HG03060 (cell line): ENCODE measurements at regions not wholly inside any gene's neighbourhood (a gene's known extent, or its start where the extent isn't known, plus 50 kb on each side); places are given as distances from the start of the nearest gene placed in this dataset.

Experiments
- ATAC-seq: cut with Tn5 transposase; IDR thresholded peaks from one replicate; pipeline ENCODE4 v1.9.1; 2021; ENCODE audit warnings: low read depth, moderate number of reproducible peaks; ENCODE audit not compliant: unreplicated experiment

DNA sequence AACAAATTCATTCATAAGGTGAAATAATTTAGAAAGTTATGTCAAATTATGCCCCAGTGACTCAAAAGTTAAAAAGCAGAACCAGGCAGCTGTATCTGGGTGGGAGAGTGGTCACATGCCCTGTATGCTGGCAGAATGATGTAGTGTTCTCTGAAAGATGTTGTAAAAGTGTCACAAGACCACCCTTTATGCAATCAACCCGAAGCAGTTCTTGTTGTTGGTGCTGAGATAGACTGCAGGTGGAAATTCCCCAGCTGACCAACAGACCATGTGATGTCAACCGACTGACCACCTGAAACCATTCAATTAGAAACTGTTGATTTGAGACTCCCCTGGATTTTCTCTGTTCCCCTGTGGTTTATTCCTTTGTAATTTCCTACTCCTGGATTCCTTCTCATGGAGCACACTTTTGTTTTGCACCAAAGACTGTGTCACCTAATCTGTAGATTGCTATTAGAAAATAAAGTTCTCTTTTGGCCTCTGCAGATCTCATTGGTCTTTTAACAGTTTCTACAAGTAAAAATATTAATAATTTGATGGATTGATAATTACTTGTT is 1341.3 kb upstream of the LRRTM1 start:
- ATAC-seq, result no peak

DNA sequence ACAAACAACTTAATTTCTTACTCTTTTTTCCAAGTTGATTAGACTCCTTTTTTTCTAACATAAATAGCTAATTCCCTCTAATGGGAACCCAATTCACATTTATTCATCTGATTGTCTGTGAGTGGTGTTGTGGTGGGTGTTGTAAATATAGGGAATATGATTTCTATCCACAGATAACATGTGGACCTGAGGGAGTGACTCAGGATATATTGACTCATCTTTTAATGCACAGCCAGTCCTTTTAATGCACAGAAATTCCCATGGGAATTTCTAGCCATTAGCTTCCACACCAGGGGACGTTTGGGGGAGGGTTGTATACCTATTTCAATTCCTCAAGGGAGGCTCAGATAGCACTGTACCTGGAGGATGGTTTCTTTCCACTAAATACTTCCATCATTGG is 1339.6 kb upstream of the LRRTM1 start:
- no peak for ATAC-seq

DNA sequence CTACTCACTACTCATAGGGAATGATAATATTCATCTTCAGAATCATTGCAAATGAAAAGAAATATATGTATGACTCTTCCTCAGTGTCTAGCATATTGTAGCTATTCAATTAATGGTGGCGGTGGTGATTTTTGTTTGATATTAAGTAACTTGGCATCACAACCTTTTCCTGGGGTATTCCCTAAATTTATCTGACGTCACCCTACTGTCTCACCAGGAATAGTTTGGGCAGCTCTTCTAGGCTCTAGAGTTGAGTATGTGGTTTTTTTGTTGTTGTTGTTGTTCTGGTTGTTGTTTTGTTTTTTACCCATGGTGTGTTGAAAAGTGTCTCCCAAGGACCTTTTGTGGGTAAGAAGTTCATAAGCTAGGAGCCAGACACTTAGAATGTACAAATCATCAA is 1320.3 kb upstream of the LRRTM1 start:
- no peak for ATAC-seq

DNA sequence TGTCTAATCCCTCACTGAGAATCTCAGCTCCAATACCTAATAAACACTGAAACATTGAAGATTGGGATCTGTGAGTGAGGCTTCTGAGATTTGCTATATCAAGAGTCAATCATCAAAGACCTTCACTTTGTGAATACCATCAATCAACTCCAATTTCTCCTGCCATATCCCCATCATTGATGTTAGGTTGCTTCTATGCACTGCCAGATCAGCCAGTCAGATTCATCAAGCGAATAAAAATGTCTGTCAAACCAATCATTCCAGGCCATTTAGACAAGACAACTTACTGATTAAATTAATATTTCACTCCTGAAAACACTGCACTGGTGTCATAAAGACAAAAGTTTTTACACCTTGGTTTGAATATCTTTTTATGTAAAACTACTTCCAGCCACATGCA is 1295.5 kb upstream of the LRRTM1 start:
- no peak for ATAC-seq

DNA sequence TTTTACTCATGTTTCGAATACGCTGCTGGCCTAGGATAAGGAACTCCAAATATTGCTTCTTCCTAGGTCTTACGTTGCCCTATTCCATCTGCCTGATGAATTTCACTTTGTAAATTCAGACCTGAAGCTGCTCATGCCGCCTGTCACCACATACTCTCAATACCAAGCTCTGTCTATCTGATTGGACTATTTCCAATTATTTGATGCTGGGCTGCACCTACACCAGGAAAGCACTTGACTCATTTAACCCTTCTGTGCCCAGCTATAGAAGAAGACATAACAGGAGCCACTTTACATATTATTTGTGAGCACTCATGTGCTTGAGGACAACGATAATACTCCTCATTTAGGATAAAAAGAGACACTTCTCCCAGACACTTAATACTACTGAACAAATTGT is 1293.9 kb upstream of the LRRTM1 start:
- no peak for ATAC-seq

DNA sequence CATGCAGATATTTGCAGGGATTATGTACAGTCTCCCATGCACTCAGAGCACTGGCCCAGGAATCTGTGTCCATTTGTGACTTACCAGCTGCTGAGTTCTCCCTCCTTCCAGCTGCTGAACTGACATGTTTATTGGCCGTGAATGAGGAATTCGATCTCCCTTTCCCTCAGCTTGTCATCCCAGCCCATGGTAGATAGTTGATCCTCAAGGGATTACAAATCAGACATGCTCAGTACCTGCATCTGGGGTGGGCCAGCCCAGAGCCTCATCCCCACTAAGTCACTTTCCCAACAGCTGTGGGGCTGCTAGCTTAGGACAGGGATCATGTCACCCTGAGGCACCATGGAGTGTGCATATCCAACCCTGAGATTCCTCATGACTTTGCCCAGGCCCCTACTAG is 1284.9 kb upstream of the LRRTM1 start:
- ATAC-seq, result no peak

DNA sequence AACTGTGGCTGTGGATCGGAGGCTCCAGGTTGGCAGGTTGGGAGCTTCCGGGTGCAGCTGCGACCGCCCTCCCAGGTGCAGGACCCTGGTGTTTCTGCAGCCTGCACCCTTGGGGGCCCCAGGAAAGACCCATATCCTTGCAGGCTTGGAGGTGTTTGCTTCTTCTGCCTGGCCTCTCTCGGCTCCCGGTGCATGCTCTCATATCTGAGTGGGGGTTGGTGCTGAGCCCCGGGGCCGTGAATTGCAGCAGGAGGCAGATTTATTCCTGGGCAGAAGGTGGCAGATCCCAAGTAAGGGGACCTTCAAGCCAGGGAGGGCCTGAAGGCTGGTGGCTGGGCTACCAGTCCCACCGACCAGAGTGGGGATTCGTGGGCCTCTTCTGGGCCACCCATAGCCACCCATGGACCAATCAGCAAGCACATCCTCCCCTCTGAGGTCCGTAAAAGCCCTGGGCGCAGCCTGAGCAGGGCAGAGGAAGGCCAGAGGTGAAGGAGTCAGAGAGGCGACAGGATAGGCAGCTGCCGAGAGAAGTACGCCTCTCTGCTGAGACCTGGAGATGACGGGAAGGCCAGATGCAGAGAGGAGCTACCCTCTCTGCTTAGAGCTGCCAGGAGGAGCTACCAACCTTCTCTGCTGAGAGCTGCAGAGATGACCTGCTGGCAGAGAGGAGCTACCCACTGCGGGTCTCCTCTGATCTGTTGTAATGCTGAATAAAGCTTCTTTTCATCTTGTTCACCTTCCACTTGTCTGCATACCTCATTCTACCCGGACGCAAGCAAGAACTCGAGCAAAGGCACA is 1279.0 kb upstream of the LRRTM1 start:
- no peak for ATAC-seq

DNA sequence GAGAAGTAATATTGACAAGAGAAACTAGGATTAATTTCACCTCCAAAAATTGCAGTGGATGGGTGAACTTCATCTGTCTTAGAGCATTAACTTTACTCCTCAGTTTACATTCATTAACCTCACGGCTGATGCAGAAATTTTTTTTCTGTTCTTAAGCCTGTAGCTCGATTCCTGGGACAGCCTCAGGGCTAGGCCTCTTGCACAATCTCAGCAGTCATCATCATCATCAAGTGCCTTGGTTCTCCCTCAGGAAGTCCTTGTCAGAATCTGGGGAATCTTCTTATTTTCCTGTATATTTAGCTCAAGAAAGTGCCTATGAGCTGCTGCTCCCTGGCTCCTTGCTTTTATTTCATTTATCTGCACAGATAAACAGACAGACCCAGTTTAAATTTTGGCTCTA is 1272.2 kb upstream of the LRRTM1 start:
- no peak for ATAC-seq

DNA sequence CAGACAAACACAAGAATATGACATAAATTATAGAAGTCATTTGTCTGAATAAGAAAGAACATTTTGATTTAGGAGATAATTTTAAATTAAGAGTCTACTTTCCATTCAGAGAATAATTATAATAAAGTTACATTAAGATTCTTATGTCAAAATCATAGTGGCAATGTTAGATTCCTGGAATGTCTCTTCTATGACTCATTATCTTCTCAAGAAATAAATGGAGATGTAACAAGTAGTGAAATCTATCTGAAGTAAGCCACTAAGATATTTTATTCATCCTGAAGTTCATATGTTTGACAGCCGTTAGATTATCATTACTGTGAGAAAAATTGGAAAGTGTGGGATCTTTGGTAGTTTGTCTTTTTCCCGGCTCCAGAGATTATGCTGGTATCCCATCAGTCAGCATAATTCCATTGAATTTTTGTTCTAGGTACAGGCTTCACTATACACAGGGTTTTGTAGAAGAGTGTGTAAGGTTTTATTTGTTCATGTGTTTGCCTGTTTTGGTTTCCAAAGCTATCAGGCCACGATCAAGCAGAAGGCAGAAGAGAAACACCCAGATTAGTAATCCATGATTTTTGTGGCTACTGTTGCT is 1246.6 kb upstream of the LRRTM1 start:
- ATAC-seq, result no peak

DNA sequence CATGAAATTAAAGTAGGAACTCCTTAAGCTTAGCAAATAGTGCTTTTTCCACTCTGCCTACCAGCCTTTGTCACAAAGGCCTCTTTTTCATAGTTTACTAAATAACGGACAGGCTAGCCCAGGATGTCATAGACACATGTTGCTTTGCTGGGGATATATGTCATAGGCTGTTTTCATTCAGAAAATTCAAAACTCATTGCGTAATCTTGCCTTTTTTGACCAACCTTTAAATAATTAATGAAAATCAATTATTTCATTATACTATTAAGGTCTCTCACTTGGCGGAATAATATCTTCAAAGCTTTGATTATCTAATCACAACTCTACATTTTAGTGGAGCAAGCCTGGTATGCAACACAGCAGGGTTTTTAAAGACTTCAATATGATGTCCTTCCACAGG is 1245.7 kb upstream of the LRRTM1 start:
- ATAC-seq, result no peak

DNA sequence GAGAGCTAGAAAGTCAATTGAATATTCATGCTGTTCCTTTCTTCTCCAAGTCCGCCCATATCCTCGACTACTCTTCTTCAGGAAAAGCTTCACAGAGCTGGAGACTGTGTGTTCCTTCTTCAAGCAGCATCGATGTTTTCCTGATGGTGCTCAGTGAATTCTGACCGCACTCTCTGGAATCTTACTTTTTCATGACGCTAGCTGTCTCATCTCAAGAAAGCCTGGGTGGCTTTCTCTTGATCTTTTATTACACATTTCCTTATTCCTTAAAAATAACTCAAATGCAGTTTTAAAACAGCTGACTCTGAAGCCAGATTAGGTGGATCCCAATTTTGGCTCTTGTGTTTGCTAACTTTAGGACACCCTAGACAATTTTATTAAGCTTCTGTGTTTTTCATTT is 1245.1 kb upstream of the LRRTM1 start:
- no peak for ATAC-seq

DNA sequence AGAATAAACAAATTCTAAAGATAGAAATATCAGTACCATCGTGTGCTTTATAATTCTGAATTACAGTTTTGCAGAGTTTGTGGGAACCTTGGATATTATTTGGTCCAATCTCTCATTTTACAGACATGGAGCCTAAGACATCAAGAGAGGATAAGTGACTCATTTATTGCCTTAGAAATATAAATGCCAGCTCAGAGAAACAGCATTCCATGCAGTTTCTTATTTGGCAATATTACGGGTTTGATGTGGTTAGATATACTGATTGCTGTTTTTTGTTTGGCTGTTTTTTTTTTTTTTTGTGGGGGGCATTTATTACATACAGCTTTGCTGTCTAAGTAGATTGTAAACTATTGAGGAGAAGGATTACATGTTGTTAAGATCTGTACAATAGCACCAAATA is 1241.1 kb upstream of the LRRTM1 start:
- no peak for ATAC-seq

DNA sequence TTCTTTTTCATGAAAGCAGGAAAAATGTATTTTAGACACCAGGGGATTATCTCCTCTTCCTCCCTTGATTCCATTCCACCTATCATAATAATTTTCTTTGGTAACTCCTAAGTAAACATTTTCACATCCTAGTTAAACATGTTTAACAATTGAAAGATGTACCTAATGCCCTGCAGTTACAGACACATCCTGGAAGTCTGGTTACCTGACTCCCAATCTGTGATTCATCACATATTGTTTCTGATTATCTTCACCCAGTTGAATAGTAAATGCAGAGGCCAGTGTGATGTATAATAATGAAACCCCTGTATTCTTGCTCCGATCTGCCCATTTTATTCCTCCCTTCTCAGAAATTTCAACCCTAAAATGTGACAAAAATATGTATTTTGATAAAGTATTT is 1237.6 kb upstream of the LRRTM1 start:
- ATAC-seq, result no peak

DNA sequence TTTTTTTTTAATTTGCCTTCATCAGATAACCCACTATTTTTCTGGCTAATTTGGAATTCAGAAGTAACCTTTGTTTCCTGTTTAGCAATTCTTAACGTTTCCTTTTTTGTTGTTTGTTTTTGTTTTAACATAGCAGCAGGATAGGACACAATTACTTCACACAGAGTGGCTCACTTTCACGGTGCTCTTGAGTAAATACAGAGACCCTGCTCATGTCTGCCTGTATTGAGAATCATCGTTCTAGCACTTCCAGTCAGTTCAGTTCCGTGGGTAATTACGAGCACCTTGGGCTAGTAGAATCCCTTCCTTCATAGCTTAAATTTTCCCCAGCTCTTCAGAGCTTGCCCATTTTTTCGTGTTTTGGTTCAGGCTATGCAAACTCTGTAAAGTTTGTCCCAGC is 1225.4 kb upstream of the LRRTM1 start:
- ATAC-seq, result no peak

DNA sequence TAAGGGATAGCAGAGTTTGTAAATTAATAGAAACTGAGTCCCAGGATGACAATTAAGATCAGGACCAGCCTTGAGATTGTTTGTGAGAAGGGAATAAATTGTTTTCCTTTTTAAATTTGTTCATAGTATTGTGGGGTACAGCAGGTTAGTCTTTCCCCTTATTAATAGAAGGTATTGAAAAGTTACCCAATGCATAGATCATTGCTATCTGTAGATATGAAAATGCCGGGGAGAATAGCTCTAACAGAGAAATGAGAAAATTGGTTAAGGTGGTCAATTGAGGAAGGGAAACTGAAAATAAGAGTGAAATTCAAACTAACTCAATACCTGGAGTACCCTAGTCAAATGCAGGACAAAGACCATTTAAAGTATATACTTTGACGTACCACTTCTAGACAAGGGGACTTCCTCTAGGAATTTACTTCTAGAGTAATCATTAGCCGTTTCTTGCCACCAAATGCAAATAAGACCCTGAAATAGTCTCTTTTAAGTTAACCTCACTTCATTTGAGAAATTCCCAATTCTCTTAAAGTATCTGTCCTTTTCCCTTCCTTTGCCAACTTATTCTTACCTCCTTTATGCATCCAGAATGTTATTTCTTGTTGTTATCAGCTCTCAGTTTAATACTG is 1224.4 kb upstream of the LRRTM1 start:
- peak; percentile 79 for ATAC-seq

DNA sequence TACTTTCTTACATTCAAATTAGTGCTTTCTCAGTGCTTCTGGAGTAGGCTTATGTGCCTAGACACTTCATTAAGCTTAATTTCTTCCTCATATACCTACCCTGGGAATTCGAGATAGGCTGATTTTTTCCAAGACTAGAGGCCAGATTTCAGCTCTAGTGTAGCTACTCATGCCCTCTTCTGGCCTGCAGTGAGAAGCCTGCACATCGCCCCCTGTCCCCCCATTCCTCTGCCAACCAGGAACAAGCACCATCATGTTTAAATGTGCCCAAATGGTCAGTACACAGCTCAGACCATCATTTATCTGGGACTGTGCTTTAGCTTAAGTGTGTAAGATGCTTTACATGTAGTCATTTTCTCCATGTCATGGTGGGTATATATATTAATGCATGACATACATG is 1218.8 kb upstream of the LRRTM1 start:
- ATAC-seq, result no peak

DNA sequence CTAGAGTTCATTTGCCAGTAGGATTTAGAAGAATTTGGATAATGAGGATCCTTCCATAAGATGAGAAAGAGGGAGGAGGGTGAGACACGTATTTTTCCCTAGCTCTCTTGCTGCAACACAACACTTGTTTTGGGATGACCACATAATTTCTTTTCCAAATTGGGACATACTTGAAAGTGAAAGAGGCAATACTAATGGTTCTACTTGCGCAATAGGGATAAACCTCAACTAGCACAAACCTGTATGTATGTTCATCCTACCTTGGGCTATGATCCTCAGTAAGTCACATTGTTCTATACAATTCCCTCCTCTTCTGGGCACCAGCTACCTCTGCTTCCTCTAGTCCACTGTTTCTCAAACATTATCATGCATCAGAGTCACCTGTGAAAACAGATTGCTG is 1208.8 kb upstream of the LRRTM1 start:
- ATAC-seq, result no peak

DNA sequence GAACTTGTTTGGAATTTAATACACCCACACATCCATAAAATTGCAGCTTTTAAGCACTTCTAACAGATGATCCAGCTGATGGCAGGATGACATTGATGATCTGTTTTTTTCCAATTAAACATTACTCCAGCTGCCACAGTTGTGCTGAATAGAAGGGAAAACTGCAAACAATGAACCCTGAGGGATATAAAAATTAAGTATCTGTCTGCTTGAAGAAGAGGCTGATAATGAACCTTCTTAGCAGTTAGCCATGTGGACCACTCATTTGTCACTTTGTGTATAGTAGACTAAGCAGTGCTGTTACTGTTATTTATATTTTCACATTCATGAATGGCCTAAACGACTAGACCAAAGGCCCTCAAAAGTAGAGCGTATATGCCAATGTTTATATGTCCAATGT is 1201.0 kb upstream of the LRRTM1 start:
- ATAC-seq, result no peak

DNA sequence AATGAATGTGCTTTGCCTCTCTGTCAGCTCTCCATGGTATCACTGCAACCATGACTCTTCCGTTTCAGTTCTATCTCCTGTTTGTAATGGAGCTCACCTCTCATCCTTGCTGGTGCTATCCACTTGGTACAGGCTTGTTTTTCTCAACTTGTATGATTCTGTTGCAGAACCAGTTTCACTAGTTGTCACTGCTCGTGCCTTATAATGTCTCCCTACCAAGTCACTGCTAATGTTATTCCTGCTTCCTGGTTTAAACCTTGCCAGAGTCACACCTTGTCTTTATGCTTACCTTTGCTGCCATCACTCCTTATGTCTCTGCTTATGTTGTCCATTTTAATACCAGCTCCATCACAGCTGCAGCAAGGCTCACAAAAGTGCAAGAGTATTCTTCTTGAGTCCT is 1191.0 kb upstream of the LRRTM1 start:
- no peak for ATAC-seq

DNA sequence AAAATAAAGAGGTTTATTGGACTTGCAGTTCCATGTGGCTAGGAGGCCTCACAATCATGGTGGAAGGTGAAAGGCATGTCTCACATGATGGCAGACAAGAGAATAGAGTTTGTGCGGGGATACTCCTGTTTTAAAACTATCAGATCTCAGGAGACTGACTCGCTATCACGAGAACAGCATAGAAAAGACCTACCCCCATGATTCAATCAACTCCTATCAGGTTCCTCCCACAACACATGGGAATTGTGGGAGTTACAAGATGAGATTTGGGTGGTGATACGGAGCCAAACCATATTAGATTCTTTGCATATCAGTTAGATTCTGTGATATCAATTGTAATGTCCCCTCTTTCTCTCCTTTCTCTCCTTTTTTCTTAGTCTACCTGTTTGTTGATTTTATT is 1178.7 kb upstream of the LRRTM1 start:
- ATAC-seq, result no peak

DNA sequence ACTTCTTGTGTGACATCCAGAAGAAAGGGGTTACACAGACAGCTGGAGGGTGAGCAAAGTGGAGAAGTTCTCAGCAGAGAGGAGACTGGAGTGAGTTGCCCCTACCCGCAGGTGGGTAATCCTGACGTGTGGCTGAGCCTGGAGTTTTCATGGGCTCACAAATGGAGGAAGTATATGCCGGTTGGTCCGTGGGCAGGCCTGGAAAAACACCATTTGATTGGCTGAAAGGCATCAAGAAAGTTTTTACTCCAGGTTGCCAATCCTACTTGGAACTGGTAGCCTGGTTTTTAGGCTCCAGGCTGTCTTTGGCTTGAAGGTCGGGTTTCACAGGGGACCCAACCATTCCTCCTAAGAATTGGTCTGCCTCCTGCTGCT is 1177.4 kb upstream of the LRRTM1 start:
- no peak for ATAC-seq
